ENCODE measurements at regions not wholly inside any gene's neighbourhood (a gene's known extent, or its start where the extent isn't known, plus 50 kb on each side); places are given as distances from the start of the nearest gene placed in this dataset.
A peak's percentile ranks its signal among the peaks of the same experiment; 100 is the strongest.

- H3K27ac Mint-ChIP-seq = no peak overlapping the region
- intact Hi-C loops (cut with micrococcal nuclease) = no loop called here
- no peaks in the 10 kb centered on the region for H3K36me3 Mint-ChIP-seq (ENCODE audit: low read depth)
- H3K9me3 Mint-ChIP-seq = peaks cover 13% of the 10 kb centered on the region
- ChIA-PET POLR2A (no interaction called here), CTCF (no interaction called here)
- H3K4me3 Mint-ChIP-seq = no peak overlapping the region
- ATAC-seq (ENCODE audit: low read depth) (no peak), DNase-seq (no peak)
- H3K4me1 Mint-ChIP-seq = peaks cover 29% of the 10 kb centered on the region
- no peaks in the 10 kb centered on the region for H3K27me3 Mint-ChIP-seq
- no peak for TF ChIP-seq CTCF (IDR thresholded peaks at IDR 0.05)
Measured at GRCh38 chr18:73043211-73043610, 175.4 kb upstream of the NETO1 start.

- DNase-seq = no peak
- Mint-ChIP-seq H3K27me3 (no peaks in the 10 kb centered on the region), H3K36me3 (ENCODE audit: low read depth) (no peaks in the 10 kb centered on the region), H3K9me3 (peaks cover 4% of the 10 kb centered on the region), H3K27ac (no peak overlapping the region), H3K4me3 (no peak overlapping the region), H3K4me1 (peaks cover 26% of the 10 kb centered on the region)
- intact Hi-C loops (cut with micrococcal nuclease) = no loop called here
- ATAC-seq (ENCODE audit: low read depth) = no peak
- POLR2A ChIA-PET = no interaction called here
- TF ChIP-seq CTCF (IDR thresholded peaks at IDR 0.05) = no peak
- CTCF ChIA-PET = no interaction called here
Measured at GRCh38 chr18:73040247-73040646, 172.5 kb upstream of the NETO1 start.

- ChIA-PET POLR2A (no interaction called here), CTCF (no interaction called here)
Measured at GRCh38 chr18:73038336-73038735, 170.5 kb upstream of the NETO1 start.

GRCh38 chr18:73023975-73024374 lies 156.2 kb upstream of the NETO1 start:
- Mint-ChIP-seq H3K27ac (no peak overlapping the region), H3K4me1 (peaks cover 13% of the 10 kb centered on the region), H3K36me3 (ENCODE audit: low read depth) (no peaks in the 10 kb centered on the region), H3K27me3 (no peaks in the 10 kb centered on the region), H3K9me3 (peaks cover 4% of the 10 kb centered on the region), H3K4me3 (no peak overlapping the region)
- TF ChIP-seq CTCF (IDR thresholded peaks at IDR 0.05) = no peak
- DNase-seq = no peak
- intact Hi-C loops (cut with micrococcal nuclease) = no loop called here
- CTCF ChIA-PET = no interaction called here
- POLR2A ChIA-PET = no interaction called here
- ATAC-seq (ENCODE audit: low read depth) = no peak

More at GRCh38 chr18:73038336-73038735, 170.5 kb upstream of the NETO1 start:
- ATAC-seq (ENCODE audit: low read depth) = no peak
- H3K36me3 Mint-ChIP-seq (ENCODE audit: low read depth) = no peaks in the 10 kb centered on the region
- H3K9me3 Mint-ChIP-seq = peaks cover 4% of the 10 kb centered on the region
- no peak for TF ChIP-seq CTCF (IDR thresholded peaks at IDR 0.05)
- H3K4me3 Mint-ChIP-seq = peak overlapping the region; percentile 3
- H3K27ac Mint-ChIP-seq = peak overlapping the region; percentile 33
- H3K27me3 Mint-ChIP-seq = no peaks in the 10 kb centered on the region
- peaks cover 26% of the 10 kb centered on the region for H3K4me1 Mint-ChIP-seq
- DNase-seq = no peak
- intact Hi-C loops (cut with micrococcal nuclease) = no loop called here

- Mint-ChIP-seq H3K9me3 (peaks cover under 1% of the 10 kb centered on the region), H3K36me3 (ENCODE audit: low read depth) (no peaks in the 10 kb centered on the region), H3K27me3 (no peaks in the 10 kb centered on the region), H3K4me3 (peak overlapping the region; percentile 12), H3K4me1 (peaks cover 27% of the 10 kb centered on the region), H3K27ac (no peak overlapping the region)
- POLR2A ChIA-PET = no interaction called here
- no peak for DNase-seq
- no peak for TF ChIP-seq CTCF (IDR thresholded peaks at IDR 0.05)
- no peak for ATAC-seq (ENCODE audit: low read depth)
- CTCF ChIA-PET = no interaction called here
- intact Hi-C loops (cut with micrococcal nuclease) = no loop called here
Measured at GRCh38 chr18:73009691-73010090, 141.9 kb upstream of the NETO1 start.
